ENCODE measurements at regions not wholly inside any gene's neighbourhood (a gene's known extent, or its start where the extent isn't known, plus 50 kb on each side); places are given as distances from the start of the nearest gene placed in this dataset.
A peak's percentile ranks its signal among the peaks of the same experiment; 100 is the strongest.

- Histone ChIP-seq H3K27me3 (no peaks in the 10 kb centered on the region), H3K9me3 (ENCODE audit: low read depth) (no peaks in the 10 kb centered on the region), H3K4me3 (no peak overlapping the region), H3K27ac (no peak overlapping the region), H3K36me3 (no peaks in the 10 kb centered on the region), H3K4me1 (ENCODE audit: low read depth) (no peaks in the 10 kb centered on the region)
- TF ChIP-seq, protein P1, sequence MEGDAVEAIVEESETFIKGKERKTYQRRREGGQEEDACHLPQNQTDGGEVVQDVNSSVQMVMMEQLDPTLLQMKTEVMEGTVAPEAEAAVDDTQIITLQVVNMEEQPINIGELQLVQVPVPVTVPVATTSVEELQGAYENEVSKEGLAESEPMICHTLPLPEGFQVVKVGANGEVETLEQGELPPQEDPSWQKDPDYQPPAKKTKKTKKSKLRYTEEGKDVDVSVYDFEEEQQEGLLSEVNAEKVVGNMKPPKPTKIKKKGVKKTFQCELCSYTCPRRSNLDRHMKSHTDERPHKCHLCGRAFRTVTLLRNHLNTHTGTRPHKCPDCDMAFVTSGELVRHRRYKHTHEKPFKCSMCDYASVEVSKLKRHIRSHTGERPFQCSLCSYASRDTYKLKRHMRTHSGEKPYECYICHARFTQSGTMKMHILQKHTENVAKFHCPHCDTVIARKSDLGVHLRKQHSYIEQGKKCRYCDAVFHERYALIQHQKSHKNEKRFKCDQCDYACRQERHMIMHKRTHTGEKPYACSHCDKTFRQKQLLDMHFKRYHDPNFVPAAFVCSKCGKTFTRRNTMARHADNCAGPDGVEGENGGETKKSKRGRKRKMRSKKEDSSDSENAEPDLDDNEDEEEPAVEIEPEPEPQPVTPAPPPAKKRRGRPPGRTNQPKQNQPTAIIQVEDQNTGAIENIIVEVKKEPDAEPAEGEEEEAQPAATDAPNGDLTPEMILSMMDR (IDR thresholded peaks at IDR 0.05; ENCODE audit: low read depth, low read length), result no peak
- DNase-seq (ENCODE audit: low read depth in 1 of 2, low spot score in 1 of 2), result no peak
Observed at GRCh38 chr1:82297139-82297896, 496.6 kb downstream of the ADGRL2 start.

GRCh38 chr1:82287556-82287955, 486.8 kb downstream of the ADGRL2 start:
- H3K4me3 ChIP-seq, result no peak overlapping the region
- no peaks in the 10 kb centered on the region for H3K36me3 ChIP-seq
- no peaks in the 10 kb centered on the region for H3K9me3 ChIP-seq (ENCODE audit: low read depth)
- H3K27ac ChIP-seq, result no peak overlapping the region
- H3K27me3 ChIP-seq, result no peaks in the 10 kb centered on the region
- no peak for DNase-seq (ENCODE audit: low read depth in 1 of 2, low spot score in 1 of 2)
- TF ChIP-seq, protein P1 (IDR thresholded peaks at IDR 0.05; ENCODE audit: low read depth, low read length), result no peak
- no peaks in the 10 kb centered on the region for H3K4me1 ChIP-seq (ENCODE audit: low read depth)

DNA sequence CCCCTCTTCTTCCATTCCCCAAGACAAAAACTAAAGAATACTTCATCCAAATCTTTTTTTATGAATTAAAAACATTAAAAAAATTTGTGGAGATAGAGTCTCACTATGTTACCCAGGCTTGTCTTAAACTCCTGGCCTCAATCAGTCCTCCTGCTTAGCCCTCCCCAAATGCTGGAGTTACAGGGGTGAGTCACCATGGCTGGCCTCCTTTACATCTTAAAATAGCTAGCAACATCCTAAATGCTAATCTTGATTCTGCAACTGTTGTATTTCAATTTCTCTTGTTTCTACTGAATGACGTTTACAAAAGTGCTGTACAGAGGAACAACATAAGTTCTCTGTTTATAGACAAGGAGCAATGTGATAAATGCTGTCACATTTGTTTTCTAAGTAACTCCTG, 483.5 kb downstream of the ADGRL2 start:
- no peaks in the 10 kb centered on the region for H3K4me1 ChIP-seq (ENCODE audit: low read depth)
- no peak overlapping the region for H3K27ac ChIP-seq
- H3K4me3 ChIP-seq, result no peak overlapping the region
- TF ChIP-seq, protein P1 (IDR thresholded peaks at IDR 0.05; ENCODE audit: low read depth, low read length), result no peak
- H3K9me3 ChIP-seq (ENCODE audit: low read depth), result no peaks in the 10 kb centered on the region
- peak in 1 of 2 donors; percentile 10 for DNase-seq (ENCODE audit: low read depth in 1 of 2, low spot score in 1 of 2)
- no peaks in the 10 kb centered on the region for H3K27me3 ChIP-seq
- H3K36me3 ChIP-seq, result no peaks in the 10 kb centered on the region

DNA sequence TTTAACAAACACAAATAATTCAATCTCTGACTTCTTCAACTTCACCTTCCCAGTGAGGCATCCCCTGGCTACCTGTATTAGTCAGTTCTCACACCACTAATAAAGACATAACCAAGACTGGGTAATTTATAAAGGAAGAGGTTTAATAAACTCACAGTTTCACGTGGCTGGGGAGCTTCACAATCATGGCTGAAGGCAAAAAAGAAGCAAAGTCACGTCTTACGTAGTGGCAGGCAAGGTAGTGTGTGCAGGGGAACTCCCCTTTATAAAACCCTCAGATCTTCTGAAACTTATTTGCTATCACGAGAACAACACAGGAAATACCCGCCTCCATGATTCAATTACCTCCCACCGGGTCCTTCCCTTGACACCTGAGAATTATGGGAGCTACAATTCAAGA, 478.5 kb downstream of the ADGRL2 start:
- no peaks in the 10 kb centered on the region for H3K4me1 ChIP-seq (ENCODE audit: low read depth)
- TF ChIP-seq, protein P1 (IDR thresholded peaks at IDR 0.05; ENCODE audit: low read depth, low read length), result no peak
- no peaks in the 10 kb centered on the region for H3K9me3 ChIP-seq (ENCODE audit: low read depth)
- DNase-seq (ENCODE audit: low read depth in 1 of 2, low spot score in 1 of 2), result no peak
- H3K4me3 ChIP-seq, result no peak overlapping the region
- H3K36me3 ChIP-seq, result no peaks in the 10 kb centered on the region
- no peaks in the 10 kb centered on the region for H3K27me3 ChIP-seq
- H3K27ac ChIP-seq, result no peak overlapping the region

DNA sequence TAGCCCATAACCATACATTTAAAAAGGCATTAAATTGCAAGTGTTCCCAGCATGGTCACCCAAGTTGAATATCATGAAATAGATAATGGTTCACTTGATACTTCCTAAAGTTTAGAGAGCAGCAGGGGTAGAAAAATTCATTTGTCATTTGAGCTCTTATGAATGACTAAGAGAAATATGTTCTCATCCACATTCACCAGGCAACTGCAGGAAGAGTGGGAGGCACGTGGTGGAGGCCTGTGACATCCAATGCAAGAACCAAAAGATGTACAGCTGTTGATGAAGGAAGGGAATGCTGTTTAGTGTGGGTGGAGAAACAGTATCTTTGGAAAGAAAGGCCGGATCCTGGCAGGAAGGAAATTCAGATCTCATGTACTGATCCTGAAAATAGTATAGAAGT, 473.1 kb downstream of the ADGRL2 start:
- DNase-seq (ENCODE audit: low read depth in 1 of 2, low spot score in 1 of 2), result peak in 1 of 2 donors; percentile 5
- TF ChIP-seq, protein P1 (IDR thresholded peaks at IDR 0.05; ENCODE audit: low read depth, low read length), result no peak
- no peak overlapping the region for H3K27ac ChIP-seq
- H3K4me3 ChIP-seq, result no peak overlapping the region
- no peaks in the 10 kb centered on the region for H3K36me3 ChIP-seq
- no peaks in the 10 kb centered on the region for H3K9me3 ChIP-seq (ENCODE audit: low read depth)
- no peaks in the 10 kb centered on the region for H3K4me1 ChIP-seq (ENCODE audit: low read depth)
- H3K27me3 ChIP-seq, result no peaks in the 10 kb centered on the region
